Activated CD4-positive, alpha-beta T cell treated with anti-CD3 and anti-CD28 coated beads, Interleukin-10, Interleukin-2, amounts not matched to agents 100 ng/mL and 50 ng/mL, durations not matched to agents 16 hours and 8 hours (primary cell): ENCODE measurements at regions not wholly inside any gene's neighbourhood (a gene's known extent, or its start where the extent isn't known, plus 50 kb on each side); places are given as distances from the start of the nearest gene placed in this dataset.
"Not testable (repeated sequence)": the region's sequence is repeated elsewhere in the genome, so short reads cannot be mapped to it uniquely, and the experiment has no call there.

Source experiments
- DNase-seq: peaks from one replicate; pipeline ENCODE4 v3.0.0-alpha.2; 2020

DNA sequence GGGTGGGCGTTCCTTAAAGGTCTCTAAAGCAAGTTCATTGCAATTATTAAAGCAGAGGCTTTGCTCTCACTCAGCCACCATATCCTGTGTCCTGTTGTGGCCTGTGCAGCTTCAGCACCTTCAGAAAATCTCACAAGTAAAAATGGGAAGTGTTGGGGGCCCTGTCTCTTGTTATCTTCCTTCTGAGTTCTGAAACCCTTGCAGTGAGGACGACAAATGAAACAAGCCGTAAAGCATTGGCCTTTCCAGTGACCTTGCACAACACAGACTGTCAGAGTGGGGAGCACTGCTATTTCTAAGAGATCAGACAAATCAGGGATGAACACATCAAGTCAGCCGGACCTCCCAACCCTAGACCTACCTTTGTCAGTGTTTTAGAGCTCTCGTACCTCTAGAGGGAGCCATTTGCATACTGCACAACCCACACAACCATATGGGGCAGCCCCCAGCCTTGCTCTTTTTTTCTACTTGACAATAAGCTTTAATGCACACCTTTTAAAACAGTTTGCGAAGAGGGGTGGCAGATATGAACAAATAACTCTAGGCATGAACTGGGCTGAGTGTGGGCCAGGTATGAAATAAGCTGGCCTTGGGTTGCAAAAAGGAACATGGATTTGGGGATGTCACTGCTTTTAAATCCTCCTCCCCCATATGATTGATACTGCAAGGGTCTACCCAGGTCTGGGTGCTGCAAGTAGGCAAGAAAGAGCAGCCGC is 89.8 kb downstream of the KATNIP start:
- peak; percentile 54 for DNase-seq

DNA sequence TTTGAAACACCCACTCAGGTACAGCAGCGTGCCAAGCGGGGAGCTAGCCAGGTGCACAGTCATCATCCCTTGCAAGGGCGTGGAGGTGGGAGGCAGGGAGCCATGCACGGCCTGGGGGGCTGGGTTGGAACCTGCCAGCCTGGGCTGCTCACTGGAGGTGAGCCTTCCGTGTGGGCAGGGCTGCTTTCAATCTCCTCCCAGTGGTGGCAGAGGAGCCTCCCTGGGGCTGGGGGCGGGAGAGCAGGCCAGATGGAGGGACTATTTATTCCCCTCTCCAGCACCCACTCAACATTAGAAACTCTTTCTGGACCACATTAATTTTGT is 90.3 kb downstream of the KATNIP start:
- DNase-seq, result no peak

DNA sequence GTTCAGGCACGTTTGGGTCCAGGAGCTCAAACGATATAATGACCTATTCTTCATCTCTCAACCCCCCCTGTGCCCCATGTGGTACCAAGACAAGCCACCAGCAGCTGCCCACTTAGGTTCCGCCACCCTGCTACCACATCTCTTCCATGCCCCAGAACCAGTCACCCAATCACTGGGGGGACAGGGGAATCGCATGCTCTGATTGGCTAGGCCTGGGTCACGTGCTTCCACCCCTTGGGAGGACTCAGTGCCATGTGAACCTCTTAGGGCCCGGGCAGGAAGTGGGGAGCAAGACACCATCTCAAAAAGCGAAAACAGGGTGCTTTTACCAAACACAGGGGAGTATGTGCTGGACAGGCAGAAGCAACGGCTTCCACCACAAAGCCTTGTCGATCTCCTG is 91.3 kb downstream of the KATNIP start:
- no peak for DNase-seq

DNA sequence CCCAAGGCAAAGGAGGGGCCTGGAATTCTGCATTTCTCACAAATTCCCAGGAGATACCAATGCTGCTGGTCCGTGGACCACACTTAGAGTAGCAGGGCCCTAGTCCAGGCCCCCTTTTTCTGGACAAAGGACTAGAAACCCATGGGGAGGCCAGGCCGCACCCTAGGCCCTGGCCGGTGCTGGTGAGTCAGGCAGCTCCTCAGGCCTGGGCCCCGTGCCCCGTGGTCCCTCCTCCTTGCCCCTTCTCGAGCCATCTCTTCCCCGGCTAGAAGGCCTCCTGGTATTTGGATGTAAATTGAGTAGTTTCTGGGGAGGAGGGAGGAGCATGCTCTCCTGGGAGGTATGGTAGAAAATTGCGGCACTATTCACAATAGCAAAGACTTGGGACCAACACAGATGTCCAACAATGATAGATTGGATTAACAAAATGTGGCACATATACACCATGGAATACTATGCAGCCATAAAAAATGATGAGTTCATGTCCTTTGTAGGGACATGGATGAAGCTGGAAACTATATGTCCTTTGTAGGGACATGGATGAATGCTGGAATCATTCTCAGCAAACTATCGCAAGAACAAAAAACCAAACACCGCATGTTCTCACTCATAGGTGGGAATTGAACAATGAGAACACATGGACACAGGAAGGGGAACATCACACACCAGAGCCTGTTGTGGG is 91.9 kb downstream of the KATNIP start:
- not testable (repeated sequence) for DNase-seq

DNA sequence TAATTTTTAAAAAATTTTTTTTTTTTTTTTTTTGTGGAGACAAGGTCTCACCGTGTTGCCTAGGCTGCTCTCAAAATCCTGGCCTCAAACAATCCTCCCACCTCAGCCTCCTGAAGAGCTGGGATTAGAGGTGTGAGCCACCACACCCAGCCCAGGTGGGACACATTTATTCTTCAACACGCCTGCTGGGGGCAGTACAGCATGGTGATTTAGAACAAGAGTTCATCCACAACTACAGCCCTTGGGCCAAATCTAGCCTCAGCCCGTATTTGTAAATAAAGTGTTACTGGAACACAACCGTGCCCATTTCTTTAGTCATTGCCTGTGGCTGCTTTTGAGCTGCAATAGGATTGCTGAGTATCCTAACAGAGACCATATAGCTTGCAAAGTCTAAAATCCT is 92.8 kb downstream of the KATNIP start:
- peak; percentile 14 for DNase-seq

DNA sequence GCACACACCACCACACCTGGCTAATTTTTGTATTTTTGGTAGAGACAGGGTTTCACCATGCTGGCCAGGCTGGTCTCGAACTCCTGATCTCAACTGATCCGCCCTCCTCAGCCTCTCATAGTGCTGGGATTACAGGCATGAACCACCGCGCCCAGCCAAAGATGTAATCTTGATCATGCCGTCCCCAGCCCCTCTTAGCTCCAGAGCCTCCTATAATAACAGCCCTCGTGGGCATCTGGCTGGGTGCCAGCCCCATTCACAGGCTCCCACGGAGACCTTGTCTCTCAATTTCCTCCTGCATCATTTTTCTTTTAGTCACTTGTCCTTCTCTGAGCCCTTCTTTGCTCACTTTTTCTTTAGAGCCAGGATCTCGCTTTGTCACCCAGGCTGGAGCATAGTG is 94.2 kb downstream of the KATNIP start:
- no peak for DNase-seq

DNA sequence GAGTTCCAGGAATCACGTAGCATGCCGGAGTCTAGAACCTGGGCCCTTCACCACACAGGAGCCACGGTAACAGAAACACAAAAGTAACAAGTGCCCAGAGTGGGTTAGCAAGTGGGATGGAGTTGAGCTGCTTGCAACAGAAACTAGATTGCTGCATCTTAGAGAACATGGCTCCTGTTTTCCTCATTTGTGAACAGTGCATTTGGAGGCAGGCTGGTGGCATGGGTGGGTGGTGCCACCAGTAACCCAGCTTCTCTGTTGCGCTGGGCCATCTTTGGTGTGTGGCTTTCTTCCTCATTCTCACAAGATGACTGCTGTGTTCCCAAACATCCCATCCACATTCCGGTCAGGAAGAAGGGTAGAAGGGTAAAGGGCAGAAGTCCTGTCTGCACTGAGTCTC is 95.5 kb downstream of the KATNIP start:
- DNase-seq, result no peak

DNA sequence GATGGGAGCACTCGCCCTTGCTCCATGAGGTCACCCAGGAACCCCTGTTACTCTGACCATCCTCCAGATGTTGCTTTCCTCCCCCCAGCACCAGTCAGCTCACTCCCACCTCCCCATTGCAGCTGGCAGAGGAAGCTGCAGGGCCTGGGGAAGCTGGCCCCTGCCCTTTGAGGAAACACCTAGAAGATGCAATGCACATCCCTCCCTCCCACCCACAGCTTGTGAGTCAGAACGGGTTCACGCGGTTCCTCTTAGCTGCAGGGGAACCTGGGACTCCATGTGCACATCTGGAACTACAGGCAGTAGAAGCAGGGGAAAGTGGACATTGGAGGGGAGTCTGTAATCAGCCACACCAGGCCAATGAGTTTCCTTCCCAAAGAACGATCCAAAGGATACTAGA is 96.9 kb downstream of the KATNIP start:
- no peak for DNase-seq

DNA sequence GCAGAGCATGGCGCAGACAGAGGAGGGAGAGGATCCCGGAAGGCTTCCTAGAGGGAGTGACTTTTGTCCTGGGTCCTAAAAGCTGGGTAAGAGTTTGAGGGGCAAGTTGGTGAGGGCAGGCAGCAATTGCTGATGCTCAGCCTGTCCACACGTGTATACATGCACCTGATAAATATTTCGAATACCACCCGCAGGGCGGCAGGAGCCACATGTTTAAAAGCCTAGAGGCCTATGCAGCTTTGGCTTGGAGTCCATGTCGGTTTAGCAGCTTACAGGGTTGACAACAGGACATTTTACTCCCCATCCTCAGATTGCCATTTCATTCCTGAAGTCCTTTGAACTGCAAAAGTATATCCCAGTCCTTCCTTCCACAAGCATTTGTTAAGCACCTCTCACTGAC is 99.1 kb downstream of the KATNIP start:
- DNase-seq, result no peak

DNA sequence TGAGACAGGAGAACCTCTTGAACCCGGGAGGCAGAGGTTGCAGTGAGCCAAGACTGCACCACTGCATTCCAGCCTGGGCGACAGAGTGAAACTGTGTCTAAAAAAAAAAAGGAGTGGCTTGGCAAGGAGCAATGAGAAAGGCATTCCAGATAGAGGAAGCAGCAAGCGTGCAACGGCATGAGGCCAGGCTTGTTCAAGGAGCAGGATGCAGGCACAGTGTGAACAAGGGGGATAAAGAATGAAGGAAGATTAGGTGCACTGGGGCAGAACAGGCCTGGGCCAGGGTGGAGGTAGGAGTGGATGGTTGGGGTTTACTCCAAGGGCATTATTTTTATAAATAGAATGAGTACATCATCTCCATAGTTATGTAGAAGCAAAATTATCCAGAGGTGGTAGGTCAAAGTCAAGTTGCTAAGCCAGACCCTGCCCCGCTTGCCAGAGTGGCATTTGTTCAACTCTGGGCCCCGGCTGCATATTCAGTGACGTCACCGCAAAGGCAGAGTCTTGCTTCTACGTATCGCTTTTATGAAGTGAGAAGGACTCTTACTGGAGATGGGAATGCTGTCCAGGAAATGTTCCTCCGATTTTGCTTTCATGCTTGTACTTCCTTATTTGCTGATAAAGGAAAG is 100.2 kb downstream of the KATNIP start:
- no peak for DNase-seq

DNA sequence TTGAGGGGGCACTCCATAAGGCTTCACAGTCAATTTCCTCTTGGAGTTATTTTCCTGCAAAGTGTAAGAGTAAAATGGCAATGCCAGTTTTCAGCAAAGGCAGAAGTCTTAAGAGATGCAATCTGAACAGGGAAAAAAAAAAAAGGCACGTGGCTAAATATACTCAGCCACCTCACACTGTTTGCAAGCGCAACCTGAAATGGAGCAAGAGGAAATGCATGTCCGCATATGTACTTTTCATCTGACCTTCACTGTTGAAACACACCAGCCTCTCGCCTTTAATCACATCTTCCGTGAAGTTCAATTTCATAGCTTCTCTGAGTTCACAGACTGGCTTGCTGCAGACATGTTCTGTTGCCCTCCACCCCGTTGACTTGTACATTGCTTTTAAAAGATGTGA is 101.4 kb downstream of the KATNIP start:
- no peak for DNase-seq

DNA sequence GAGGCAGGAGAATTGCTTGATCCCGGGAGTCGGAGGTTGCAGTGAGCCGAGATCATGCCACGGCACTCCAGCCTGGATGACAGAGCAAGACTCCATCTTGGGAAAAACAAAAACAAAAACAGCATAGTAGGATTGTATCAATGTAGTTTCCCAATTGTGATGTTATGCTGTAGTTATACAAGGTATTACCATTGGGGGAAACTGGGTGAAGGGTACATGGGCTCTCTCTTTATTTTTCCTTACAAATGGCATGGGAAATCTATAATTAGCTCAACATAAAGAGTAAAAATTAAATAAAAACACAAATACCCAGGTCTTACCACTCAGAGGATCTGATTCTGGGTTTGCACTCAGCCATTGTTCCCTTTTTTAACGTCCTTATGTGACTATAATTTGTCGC is 107.9 kb downstream of the KATNIP start:
- no peak for DNase-seq

DNA sequence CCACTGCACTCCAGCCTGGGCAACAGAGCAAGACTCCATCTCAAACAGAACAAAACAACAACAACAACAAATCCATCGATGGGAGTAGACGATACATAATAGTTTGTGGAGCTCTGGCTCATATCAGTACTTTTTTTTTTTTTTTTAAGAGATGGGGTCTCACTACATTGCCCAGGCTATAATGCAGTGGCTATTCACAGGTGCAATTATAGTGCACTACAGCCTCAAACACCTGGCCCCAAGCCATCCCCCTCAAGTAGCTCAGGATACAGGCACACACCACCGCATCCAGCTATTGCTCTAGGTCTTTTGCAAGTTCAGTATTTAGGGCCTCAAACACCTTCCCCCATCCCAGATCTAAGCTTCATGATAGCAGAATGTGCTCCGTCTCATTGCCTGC is 110.6 kb downstream of the KATNIP start:
- no peak for DNase-seq

DNA sequence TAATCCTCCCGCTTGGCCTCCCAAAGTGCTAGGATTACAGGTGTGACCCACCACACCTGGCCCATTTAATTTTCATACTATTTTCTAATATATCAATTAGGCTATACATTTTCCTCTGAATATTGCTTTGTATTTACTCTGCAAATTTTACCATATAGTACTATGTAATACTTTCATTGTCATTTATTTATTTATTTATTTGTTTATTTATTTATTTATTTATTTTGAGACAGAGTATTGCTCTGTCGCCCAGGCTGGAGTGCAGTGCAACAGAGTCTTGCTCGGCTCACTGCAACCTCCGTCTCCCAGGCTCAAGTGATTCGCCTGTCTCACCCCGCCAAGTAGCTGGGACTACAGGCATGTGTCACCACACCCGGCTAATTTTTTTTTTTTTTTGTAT is 113.3 kb downstream of the KATNIP start:
- DNase-seq, result not testable (repeated sequence)

DNA sequence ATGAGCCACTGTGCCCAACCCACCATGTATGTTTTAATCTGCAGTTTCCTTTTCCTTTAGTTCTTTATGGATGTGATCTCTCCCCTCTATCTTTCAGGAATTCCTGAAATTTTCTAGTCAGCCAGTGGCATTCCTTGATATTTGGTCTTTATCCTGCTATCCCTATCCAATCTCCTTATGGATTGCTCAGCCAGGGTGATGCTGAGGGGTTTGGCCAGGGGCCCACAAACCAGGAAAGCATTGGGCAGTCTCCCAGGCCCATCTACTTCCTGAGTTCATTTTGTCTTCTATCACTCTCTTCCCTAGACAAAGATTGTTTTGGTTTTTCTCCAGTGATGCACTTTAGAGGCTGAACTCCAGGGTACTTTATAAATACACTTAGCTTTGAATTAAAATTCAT is 115.9 kb downstream of the KATNIP start:
- no peak for DNase-seq

DNA sequence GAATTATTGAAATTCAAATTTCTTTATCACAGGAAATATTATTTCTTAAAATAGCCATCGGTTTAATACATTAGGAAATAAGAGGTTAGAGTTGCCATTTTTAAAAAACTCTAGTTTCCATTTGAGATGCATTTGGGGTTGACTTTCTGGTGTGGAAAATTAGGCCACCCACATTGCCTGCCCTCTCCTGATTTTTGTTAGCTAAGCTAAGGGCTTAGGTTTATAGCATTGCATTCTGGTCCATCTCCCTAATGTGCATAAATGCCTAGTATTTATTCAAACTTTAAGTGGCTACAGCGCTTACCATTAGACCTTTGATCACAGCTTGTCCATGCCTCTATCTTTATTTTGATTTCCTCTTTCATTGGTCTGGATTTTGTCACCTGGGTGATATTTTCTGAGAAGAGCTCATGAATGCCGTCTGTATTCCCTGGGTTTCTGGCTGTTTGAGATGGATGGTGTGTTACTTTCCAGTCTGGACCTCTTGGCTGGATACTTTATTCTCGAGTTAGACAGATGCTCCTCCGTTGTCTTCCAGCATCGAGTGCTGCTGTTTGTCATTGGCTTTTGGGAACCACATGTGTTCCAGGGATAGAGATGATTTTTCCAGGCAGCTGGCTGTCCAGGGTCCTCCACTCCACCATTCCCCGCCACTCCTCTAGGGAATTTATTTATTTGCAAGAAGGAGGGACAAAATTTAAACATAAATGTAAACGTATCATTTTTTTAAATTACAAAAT is 120.3 kb downstream of the KATNIP start:
- no peak for DNase-seq

DNA sequence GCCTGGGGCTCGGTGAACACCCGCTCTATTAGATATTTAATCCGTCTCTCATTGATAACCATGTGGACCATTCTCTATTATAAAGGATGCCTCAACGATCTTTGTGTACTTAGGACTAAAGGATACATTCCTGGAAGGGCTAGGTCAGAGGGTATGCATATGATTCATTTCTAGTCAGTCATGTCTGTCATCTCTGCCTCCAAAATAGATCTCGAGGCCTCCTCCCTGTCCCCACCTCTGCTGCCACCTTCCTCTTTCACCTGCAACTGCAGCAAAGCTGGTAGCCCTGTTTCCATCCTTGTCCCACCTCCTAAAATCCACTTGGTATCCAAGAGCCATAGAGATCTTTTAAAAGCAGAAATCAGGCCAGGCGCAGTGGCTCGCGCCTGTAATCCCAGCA is 121.5 kb downstream of the KATNIP start:
- no peak for DNase-seq

DNA sequence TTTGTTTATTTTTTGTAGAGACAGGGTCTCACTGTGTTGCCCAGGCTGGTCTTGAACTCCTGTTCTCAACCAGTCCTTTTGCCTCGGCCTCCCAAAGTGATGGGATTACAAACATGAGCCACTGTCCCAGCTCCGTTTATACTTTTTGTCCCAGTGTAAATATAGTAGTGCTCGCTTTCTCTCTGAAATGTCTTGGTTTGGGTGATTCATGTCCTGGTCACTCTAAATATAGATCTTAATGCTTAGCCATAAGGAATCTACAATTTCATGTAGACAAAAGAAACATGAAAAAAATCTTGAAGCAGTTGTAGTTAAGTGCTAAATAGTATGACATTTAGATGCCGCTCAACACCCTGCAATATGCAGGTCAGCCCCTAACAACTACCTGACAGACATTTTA is 126.9 kb downstream of the KATNIP start:
- DNase-seq, result no peak

DNA sequence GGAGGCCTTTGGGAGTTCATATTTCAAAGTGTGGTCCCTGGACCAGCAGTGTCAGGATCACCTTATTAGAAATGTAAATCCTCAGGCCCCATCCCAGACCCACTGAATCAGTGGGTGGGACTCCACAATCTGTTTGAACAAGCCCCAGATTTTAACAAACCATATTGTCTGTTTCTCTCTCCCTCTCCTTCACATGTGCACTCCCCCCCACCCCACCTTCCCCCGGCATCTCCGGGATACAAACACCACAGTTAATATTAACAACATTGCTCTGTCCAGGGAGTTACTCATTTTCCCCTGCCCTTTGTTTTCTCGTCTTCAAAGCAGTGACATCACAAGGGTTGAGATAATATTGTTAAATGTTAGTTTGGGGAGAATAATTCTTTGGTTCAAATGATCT is 127.3 kb downstream of the KATNIP start:
- no peak for DNase-seq

DNA sequence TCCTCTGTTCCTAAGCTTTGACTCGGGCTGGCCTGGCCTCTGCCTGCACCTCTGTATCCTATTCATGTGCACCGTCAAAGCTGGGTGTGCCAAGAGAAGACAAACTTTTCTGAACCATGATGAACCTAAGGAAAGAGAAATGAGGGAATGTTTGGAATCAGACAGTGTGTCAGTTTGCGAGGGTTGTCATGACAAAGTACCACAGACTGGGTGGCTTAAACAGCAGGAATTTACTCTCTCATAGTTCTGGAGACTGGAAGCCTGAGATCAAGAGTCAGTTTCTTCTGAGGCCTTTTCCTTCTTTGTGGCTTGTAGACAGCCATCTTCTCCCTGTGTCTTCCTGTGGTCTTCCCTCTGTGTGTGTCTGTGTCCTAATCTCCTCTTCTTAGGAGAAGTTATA is 129.0 kb downstream of the KATNIP start:
- DNase-seq, result no peak

DNA sequence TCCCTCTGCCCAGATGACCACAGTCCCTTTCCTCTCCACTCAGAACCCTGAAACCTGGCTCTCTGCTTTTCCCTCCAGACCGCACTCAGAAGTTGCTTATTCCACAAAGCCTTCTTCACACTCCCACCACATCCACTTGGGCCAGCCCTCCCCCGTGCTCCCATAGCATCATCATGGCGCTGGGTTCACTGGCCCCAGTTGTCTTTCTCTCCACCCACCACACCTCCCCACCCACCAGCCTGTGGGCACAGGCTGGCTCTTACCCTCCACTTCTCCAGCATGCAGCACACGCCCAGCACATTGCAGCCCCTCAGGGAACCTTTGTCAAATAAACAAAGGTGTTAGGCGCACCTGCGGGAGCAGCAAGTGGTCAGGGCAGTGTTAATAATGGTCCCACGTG is 130.0 kb downstream of the KATNIP start:
- DNase-seq, result no peak

DNA sequence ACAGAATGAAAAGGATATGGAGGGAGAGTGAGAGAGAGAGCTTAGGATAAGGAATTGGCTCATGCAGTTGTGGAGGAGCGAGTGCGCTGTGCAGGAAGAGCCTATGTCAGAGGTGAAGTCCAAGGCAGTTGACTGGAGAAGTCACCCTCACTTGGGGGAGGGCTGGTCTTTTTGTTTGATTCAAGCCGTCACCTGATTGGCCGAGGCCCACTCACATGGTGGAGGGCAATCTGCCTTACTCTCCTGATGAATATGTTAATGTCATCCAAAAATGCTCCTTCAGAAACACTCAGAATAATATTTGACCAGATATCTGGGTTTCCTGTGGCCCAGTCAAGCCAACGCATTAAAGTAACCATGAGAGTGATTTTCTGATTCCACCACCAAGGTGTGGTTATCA is 131.7 kb downstream of the KATNIP start:
- no peak for DNase-seq

DNA sequence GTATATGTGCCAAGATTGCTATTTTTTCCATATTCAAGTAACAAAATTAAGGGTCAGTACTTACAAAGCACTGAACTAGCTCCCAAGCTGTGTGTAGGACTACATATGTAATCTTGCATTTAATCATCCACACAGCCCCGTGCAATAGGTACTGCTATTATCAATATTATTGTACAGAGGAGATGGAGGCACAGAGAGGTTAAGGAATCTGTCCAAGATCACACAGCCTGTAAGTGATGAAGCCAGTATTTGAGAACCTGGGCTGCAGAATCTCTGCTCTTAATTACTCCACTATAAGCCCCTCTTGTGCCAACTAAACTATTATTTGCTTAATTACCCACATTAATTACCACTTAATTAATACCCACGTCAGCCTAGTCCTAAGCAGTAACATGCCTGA is 134.1 kb downstream of the KATNIP start:
- DNase-seq, result no peak

DNA sequence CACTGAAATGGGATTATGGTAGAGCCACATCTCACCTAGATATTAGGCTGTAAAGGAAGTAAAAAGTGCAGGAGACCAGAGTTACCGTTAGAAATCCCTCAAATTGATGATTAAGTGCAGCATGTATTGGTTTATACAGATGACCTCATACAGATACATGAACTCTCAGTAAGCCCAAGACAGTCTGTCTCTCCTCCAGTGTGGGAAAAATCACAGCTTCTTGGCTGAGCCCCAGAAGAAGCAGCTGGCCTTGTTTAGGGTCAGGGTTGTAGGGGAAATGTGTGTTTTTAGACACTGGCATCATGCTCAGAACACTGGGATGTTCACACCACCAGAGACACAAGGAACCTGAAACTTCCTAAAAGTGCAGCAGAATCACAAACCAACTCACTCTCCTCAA is 135.9 kb downstream of the KATNIP start:
- DNase-seq, result no peak
